ENCODE measurements at regions not wholly inside any gene's neighbourhood (a gene's known extent, or its start where the extent isn't known, plus 50 kb on each side); places are given as distances from the start of the nearest gene placed in this dataset.

- DNase-seq (ENCODE audit: low read depth) = no peak
Measured at GRCh38 chr4:89545315-89545714, 237.7 kb upstream of the GPRIN3 start.

- DNase-seq (ENCODE audit: low read depth) = no peak
Measured at GRCh38 chr4:89541998-89542397, 234.4 kb upstream of the GPRIN3 start.

DNA sequence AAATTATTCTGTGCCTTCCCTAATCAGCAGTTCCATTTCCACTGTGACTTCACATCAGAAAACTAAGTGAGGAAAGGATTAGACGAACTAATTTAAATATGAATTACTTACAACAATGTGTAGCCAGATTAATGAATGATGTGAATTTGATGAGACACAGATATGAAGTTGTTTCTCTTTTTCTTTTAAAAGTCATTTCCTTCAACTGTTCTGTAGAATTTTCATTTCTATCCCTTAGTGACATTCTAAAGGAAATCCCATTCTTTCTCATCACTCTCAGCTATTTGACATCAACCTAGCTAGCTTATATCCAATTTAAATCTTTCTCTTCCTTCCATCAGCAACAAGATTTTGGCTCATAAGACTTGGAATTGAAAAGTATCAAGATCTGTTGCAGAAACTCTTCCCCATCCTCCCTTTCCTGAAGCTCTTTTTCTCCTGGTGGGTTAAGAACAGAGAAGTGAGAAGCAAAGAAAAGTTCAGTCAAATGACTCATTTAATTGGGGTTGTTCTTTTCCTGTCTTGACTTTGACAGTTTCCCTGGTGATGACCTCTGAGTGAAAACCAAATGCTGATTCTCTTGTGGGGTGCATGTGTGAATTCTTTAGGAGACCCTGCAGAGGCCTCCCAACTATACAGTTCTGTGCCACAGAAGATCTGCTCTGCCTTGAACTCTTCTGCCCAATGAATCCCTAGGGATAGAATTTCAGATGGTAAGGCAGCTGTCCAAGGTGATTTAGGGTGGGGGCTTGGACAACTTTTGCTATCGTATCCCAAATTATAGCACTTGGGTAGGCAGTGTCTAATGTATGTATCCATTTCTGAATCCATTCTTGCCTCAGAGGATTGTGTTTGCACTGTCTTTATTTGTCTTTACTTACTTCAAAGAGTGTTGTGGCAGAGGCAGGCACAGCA, 232.5 kb upstream of the GPRIN3 start:
- no peak for DNase-seq (ENCODE audit: low read depth)

DNA sequence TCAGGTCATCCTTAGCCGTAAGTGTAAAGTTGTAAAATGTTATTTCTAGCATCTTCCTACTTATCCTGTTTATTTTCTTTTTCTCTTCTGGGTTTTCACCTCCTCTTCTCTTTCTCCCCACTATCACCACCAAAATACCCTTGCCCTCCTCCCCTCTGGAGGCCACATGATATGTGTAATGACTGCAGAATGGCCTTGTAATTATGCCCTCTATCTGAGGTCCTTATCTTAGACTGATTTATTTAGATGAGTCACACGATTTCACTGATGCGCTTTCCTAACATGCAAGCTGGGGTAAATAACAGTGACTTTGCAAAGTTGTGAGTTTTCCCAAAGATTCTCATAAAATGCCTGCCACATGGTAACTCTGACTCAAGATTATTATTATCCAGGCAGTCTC, 231.8 kb upstream of the GPRIN3 start:
- no peak for DNase-seq (ENCODE audit: low read depth)

- DNase-seq (ENCODE audit: low read depth) = no peak
Measured at GRCh38 chr4:89538886-89539285, 231.3 kb upstream of the GPRIN3 start.

DNA sequence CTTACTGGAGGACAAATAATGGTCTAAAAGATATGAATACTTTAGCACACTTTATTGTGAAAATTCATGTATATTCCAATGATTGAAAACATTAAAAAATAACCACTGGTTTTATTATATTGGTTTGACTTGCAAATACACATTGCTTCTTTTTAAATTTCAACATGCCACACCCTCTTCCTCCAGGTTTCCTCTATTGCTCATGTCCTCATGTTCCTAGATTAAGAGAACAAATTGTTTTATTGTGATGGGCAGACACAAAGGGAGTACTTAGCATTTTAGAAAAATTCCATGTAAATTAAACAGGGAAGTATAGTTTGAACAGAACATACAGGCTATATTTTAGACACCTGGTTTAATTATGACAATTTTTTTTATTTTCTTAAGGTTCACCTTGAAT, 230.6 kb upstream of the GPRIN3 start:
- DNase-seq (ENCODE audit: low read depth) = no peak

DNA sequence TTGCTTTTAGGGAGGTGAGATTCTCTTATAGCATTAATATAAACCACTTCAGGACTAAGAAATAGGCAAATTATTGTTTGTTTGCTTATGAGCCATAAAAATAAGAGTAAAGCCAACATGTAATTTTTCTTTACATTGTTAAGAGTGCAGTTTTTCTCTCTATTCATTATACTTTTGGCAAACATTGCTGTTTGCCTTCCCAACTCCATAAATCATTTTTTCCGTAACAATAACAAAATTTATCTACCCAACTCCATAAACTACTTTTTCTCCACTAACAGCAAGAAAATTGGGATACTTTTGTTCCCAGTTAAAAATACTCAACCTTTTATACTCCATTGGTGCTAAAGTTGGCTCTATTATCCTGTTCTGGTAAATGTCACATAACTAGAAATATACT, 229.7 kb upstream of the GPRIN3 start:
- no peak for DNase-seq (ENCODE audit: low read depth)

DNA sequence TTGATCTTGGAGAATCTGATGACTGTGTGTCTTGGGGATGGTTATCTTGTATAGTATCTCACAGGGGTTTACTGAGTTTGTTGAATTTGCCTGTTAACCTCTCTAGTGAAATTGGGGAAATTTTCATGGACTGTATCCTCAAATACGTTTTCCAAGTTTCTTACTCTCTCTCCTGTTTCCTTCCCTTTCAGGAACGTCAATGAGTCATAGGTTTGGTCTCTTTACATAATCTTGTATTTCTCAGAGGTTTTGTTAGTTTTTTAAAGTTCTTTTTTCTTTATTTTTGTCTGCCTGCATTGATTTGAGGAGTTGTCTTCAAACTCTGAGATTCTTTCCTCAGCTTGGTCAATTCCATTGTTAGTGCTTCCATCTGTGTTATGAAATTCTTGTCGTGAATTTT, 227.7 kb upstream of the GPRIN3 start:
- no peak for DNase-seq (ENCODE audit: low read depth)

DNA sequence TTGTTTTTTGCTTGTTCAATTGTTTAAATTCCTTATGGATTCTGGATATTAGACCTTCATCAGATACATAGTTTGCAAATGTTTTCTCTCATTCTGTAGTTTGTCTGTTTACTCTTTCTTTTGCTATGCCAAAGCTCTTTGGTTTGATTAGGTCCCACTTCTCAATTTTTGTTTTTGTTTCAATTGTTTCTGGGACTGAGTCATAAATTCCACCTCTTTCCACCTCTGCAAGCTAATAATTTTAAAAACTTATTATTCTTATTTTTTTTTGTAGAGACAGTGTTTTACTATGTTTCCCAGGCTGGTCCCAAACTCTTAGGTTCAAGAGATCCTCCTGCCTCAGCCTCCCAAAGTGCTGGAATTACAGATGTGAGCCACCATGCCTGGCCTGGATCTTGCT, 226.8 kb upstream of the GPRIN3 start:
- DNase-seq (ENCODE audit: low read depth) = no peak

- DNase-seq (ENCODE audit: low read depth) = no peak
Measured at GRCh38 chr4:89531932-89532640, 224.5 kb upstream of the GPRIN3 start.

- DNase-seq (ENCODE audit: low read depth) = no peak
Measured at GRCh38 chr4:89528526-89529133, 221.0 kb upstream of the GPRIN3 start.

DNA sequence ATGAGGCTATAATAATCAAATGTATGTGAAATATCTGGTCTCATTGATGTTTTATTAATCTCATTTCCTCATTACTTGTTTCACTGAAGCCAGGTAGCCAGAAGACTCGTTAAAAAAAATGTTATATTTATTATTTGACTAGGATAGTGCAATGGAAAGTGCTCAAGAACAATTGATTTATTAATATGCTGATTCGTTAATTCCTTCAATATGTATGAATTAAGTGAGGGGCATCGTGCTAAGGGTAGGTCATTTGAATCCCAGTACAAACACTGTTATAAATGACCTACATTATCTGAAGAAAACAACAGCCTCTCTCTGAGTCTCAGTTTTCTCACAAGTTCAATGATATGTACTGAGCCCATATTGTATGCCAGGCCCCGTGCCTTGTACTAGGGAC, 214.2 kb upstream of the GPRIN3 start:
- no peak for DNase-seq (ENCODE audit: low read depth)

GRCh38 chr4:89519771-89520320, 212.2 kb upstream of the GPRIN3 start:
- DNase-seq (ENCODE audit: low read depth) = no peak

- DNase-seq (ENCODE audit: low read depth) = no peak
Measured at GRCh38 chr4:89518259-89518658, 210.7 kb upstream of the GPRIN3 start.

DNA sequence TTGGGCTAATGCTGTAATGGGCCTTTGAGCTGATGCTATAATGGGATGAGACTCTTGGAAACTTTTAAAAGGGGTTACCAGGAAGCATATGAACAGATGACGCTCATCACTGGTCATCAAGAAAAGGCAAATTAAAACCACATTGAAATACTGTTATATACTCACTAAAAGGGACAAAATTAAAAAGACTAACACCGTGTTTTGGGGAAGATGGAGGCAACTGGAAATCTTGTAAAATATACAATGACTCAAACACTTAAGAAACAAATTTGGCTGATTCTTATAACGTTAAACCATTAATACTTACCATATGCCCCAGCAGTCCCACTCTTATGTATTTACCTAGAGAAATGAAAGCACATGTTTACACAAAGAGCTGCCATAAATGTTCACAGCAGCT, 207.2 kb upstream of the GPRIN3 start:
- no peak for DNase-seq (ENCODE audit: low read depth)

DNA sequence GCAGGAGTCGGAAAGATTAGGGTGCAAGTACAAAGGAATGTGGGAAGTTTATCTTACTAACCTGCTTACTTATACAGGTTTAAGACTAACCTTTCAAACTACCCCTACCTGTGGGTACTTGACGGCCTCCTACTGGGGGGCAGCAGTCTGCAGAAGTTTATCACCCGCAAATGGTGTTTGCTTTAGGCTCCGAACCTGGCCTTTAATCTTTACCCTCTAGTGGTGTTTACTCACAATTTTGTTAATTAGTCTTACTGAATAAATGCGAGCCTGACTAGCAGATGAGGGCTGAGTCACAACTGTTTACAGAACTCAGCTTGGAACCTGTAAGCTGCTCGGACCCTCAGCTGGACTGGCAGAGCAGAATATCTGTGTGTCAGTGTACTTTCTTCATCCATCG, 204.2 kb upstream of the GPRIN3 start:
- no peak for DNase-seq (ENCODE audit: low read depth)

DNA sequence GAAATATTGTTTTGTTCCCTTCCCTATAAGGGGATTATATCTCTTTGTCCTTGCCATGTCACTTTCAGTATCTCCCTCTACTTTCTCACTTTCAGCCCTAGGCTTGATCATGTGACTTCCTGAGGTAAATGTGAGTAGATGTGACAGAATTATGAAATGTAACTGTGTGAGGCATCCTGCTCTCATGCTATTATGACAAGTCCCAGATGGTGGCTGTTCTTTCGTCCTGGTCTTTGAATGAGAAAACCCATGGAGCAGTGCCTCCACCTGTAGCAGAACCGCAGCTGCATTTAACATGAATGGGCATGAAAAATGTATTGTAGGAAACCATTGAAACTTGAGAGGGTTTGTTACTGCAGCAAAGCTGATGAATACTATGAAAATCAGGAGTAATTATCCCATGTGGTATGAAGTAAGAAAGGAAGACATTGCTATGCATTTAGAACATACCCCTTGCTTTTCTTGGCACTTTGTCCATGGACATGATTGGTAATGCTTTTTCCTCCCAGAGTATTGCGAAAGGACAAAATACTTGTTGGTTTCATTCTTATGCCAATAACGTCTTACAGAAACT, 202.2 kb upstream of the GPRIN3 start:
- no peak for DNase-seq (ENCODE audit: low read depth)

DNA sequence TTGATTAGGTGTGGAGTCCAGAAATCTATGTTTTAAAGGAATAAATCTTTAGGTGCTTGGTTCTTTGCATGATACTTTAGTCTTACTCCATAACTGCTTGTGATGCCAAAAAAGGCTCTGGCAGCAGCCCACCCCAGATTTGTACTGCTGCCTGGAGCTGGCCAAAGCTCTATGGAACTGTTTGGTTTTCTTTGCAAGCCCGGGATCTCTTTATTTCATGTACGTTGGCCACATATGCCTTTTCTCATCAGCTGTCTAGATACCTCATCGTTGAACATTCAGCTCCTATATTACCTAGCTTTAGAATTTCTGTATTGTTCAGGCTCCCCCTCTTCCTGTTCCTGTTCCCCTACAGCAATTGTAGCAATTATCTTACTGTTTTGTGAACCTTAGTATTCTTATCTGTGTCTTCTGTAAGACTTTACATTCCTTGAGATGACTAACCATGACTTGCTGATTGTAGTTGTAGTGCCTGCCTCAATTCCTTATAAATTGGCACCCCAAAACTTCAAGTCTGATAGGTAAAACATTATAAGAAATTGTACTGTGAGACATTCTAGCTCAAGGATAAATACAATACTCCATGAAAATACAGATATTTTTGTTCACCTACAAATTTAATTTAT, 199.4 kb upstream of the GPRIN3 start:
- DNase-seq (ENCODE audit: low read depth) = no peak

- DNase-seq (ENCODE audit: low read depth) = no peak
Measured at GRCh38 chr4:89502581-89502980, 195.0 kb upstream of the GPRIN3 start.

GRCh38 chr4:89497517-89498308, 190.1 kb upstream of the GPRIN3 start:
- no peak for DNase-seq (ENCODE audit: low read depth)

DNA sequence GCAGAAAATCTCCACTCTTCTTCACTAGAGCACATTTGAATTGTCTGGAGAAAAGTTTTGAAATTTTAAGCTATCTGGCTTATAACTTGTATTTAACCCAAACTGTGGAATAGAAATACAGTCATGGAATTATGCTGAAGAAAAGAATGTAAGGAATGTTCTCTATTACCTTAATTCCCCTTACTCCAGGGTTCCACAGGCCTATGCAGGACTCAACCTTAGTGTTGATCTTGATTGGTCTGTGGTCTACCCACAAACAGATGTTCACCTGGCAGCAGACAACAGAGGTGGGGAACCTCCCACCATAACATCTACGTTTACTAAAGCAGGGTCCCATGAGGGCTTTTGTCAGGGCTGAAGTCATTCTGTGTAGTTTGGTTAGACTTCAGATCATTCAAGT, 189.3 kb upstream of the GPRIN3 start:
- DNase-seq (ENCODE audit: low read depth) = no peak
